Esophagus muscularis mucosa (tissue), 4 donors: ENCODE measurements at regions not wholly inside any gene's neighbourhood (a gene's known extent, or its start where the extent isn't known, plus 50 kb on each side); places are given as distances from the start of the nearest gene placed in this dataset.

Source experiments
- CTCF ChIP-seq, 3 experiments: fragments of 200-600 bp in 2 of 3; fragments of 450-650 bp in 1 of 3; sonication (generic) in 2 of 3; IDR thresholded peaks; one replicate each; pipeline ENCODE4 v1.5.1; 2017 to 2019; ENCODE audit warnings: antibody characterized with exemption in 3 of 3, mild to moderate bottlenecking in 2 of 3, moderate library complexity in 1 of 3
- EP300 ChIP-seq: sonication (generic); formaldehyde crosslinking; IDR thresholded peaks from one replicate; pipeline ENCODE4 v1.6.1; 2017; ENCODE audit warnings: antibody characterized with exemption
- POLR2A ChIP-seq: fragments of 450-650 bp; IDR thresholded peaks from one replicate; pipeline ENCODE4 v1.6.1; 2017; ENCODE audit warnings: antibody characterized with exemption, moderate library complexity, mild to moderate bottlenecking, low read depth

- TF ChIP-seq CTCF (IDR thresholded peaks at IDR 0.05), result no peak
- TF ChIP-seq POLR2A, result no peak
- no peak for TF ChIP-seq EP300
Measured at GRCh38 chr12:63023926-63024325, 89.0 kb upstream of the PPM1H start.
